ENCODE measurements at regions not wholly inside any gene's neighbourhood (a gene's known extent, or its start where the extent isn't known, plus 50 kb on each side); places are given as distances from the start of the nearest gene placed in this dataset.

- no peak for DNase-seq (ENCODE audit: extremely low read depth, low read depth)
- no peak for TF ChIP-seq CTCF (IDR thresholded peaks at IDR 0.05; ENCODE audit: low read depth, low read length)
These were observed 873.8 kb upstream of the GCFC2 start for GRCh38 chr2:76584474-76584873.

- no peak for TF ChIP-seq CTCF (IDR thresholded peaks at IDR 0.05; ENCODE audit: low read depth, low read length)
- DNase-seq (ENCODE audit: extremely low read depth, low read depth) = no peak
These were observed 869.2 kb upstream of the GCFC2 start for GRCh38 chr2:76579911-76580310.

- no peak for TF ChIP-seq CTCF (IDR thresholded peaks at IDR 0.05; ENCODE audit: low read depth, low read length)
- DNase-seq (ENCODE audit: extremely low read depth, low read depth) = no peak
These were observed 862.3 kb upstream of the GCFC2 start for GRCh38 chr2:76572981-76573380.

- no peak for TF ChIP-seq CTCF (IDR thresholded peaks at IDR 0.05; ENCODE audit: low read depth, low read length)
- DNase-seq (ENCODE audit: extremely low read depth, low read depth) = no peak
These were observed 859.1 kb upstream of the GCFC2 start for GRCh38 chr2:76569819-76570218.

- no peak for TF ChIP-seq CTCF (IDR thresholded peaks at IDR 0.05; ENCODE audit: low read depth, low read length)
These were observed 856.8 kb upstream of the GCFC2 start for GRCh38 chr2:76567478-76567877.

GRCh38 chr2:76564734-76565133 is 854.0 kb upstream of the GCFC2 start:
- no peak for DNase-seq (ENCODE audit: extremely low read depth, low read depth)

More at GRCh38 chr2:76567478-76567877, 856.8 kb upstream of the GCFC2 start:
- no peak for DNase-seq (ENCODE audit: extremely low read depth, low read depth)

GRCh38 chr2:76563730-76564129 is 853.0 kb upstream of the GCFC2 start:
- no peak for TF ChIP-seq CTCF (IDR thresholded peaks at IDR 0.05; ENCODE audit: low read depth, low read length)
- DNase-seq (ENCODE audit: extremely low read depth, low read depth) = no peak

More at GRCh38 chr2:76564734-76565133, 854.0 kb upstream of the GCFC2 start:
- no peak for TF ChIP-seq CTCF (IDR thresholded peaks at IDR 0.05; ENCODE audit: low read depth, low read length)
